GM23248 (cell line): ENCODE measurements at regions not wholly inside any gene's neighbourhood (a gene's known extent, or its start where the extent isn't known, plus 50 kb on each side); places are given as distances from the start of the nearest gene placed in this dataset.

ENCODE experiments used
- DNase-seq: peaks from one replicate; pipeline ENCODE4 v3.0.0-alpha.2; 2015
- H2AFZ ChIP-seq: fragments of 200-600 bp; sonication (generic); 2 replicates; pipeline ENCODE4 v1.6.1; 2016; ENCODE audit warnings: antibody characterized with exemption
- H3F3A ChIP-seq: fragments of 200-600 bp; sonication (generic); 2 replicates; pipeline ENCODE4 v1.6.1; 2016; ENCODE audit warnings: mild to moderate bottlenecking, antibody characterized with exemption, mixed run types; ENCODE audit not compliant: insufficient read depth
- H3K27ac ChIP-seq: fragments of 200-600 bp; sonication (generic); 2 replicates; pipeline ENCODE4 v1.5.1; 2016; ENCODE audit warnings: mild to moderate bottlenecking
- H3K27me3 ChIP-seq: fragments of 200-600 bp; sonication (generic); replicated peaks from 2 replicates; pipeline ENCODE4 v1.6.1; 2016; ENCODE audit warnings: mild to moderate bottlenecking; ENCODE audit not compliant: insufficient read depth
- H3K36me3 ChIP-seq: fragments of 200-600 bp; sonication (generic); 2 replicates; pipeline ENCODE4 v1.6.1; 2016; ENCODE audit warnings: low read depth, mild to moderate bottlenecking
- H3K4me1 ChIP-seq: fragments of 200-600 bp; sonication (generic); 2 replicates; pipeline ENCODE4 v1.6.1; 2016; ENCODE audit warnings: mild to moderate bottlenecking; ENCODE audit not compliant: insufficient read depth
- H3K4me2 ChIP-seq: fragments of 200-600 bp; sonication (generic); one replicate; pipeline ENCODE4 v1.6.1; 2016; ENCODE audit warnings: mild to moderate bottlenecking; ENCODE audit not compliant: unreplicated experiment
- H3K4me3 ChIP-seq: fragments of 200-600 bp; sonication (generic); 2 replicates; pipeline ENCODE4 v1.5.1; 2016; ENCODE audit warnings: mild to moderate bottlenecking
- H3K79me2 ChIP-seq: fragments of 200-600 bp; sonication (generic); 2 replicates; pipeline ENCODE4 v1.6.1; 2016; ENCODE audit warnings: mild to moderate bottlenecking; ENCODE audit not compliant: insufficient read depth
- H3K9ac ChIP-seq: fragments of 200-600 bp; sonication (generic); 2 replicates; pipeline ENCODE4 v1.6.1; 2016; ENCODE audit warnings: mild to moderate bottlenecking
- H3K9me2 ChIP-seq: fragments of 200-600 bp; sonication (generic); 2 replicates; pipeline ENCODE4 v1.6.1; 2016; ENCODE audit warnings: mixed run types, mild to moderate bottlenecking, moderate library complexity; ENCODE audit not compliant: insufficient read depth
- H3K9me3 ChIP-seq: fragments of 200-600 bp; sonication (generic); one replicate; pipeline ENCODE4 v1.6.1; 2017; ENCODE audit warnings: low read depth
- H4K20me1 ChIP-seq: fragments of 200-600 bp; sonication (generic); 2 replicates; pipeline ENCODE4 v1.6.0; 2016; ENCODE audit not compliant: insufficient read depth
- EZH2 ChIP-seq: fragments of 200-600 bp; sonication (generic); IDR thresholded peaks from 2 replicates; pipeline ENCODE4 v1.6.1; 2018; ENCODE audit warnings: antibody characterized with exemption, mild to moderate bottlenecking; ENCODE audit not compliant: insufficient read depth, poor library complexity, severe bottlenecking
- EZH2phosphoT487 ChIP-seq: fragments of 200-600 bp; sonication (generic); IDR thresholded peaks from 2 replicates; pipeline ENCODE4 v1.6.1; 2018; ENCODE audit warnings: antibody characterized with exemption, moderate library complexity, mild to moderate bottlenecking, low read depth; ENCODE audit not compliant: insufficient read depth
- WGBS, 2 experiments: methylation state at CpG; one replicate each; pipeline ENCODE4 v1.1.6; 2015 to 2017; ENCODE audit warnings: low lambda C conversion rate in 2 of 2, low coverage in 1 of 2; ENCODE audit errors: missing lambda C conversion rate in 2 of 2; 5-methylcytosine and 5-hydroxymethylcytosine counted together
- in situ Hi-C: fragments of 300-500 bp; cut with MboI; formaldehyde crosslinking; loops from 2 replicates; pipeline ENCODE4 v1.15.0; 2020

GRCh38 chr17:70390049-70390448, 220.7 kb downstream of the KCNJ2 start:
- Histone ChIP-seq H3F3A (no peaks in the 10 kb centered on the region), H3K4me1 (no peaks in the 10 kb centered on the region), H3K4me3 (no peak overlapping the region), H3K79me2 (no peaks in the 10 kb centered on the region), H3K4me2 (no peak overlapping the region), H2AFZ (no peak overlapping the region), H3K9me3 (no peaks in the 10 kb centered on the region), H3K9me2 (no peaks in the 10 kb centered on the region), H3K27me3 (no peaks in the 10 kb centered on the region), H3K9ac (no peak overlapping the region), H3K27ac (no peak overlapping the region), H4K20me1 (no peaks in the 10 kb centered on the region), H3K36me3 (no peaks in the 10 kb centered on the region)
- WGBS, 2 experiments = 67 to 72% methylated on average over 4 of the region's 4 CpGs
- DNase-seq = no peak
- in situ Hi-C loops = no loop called here
- no peak for TF ChIP-seq EZH2phosphoT487
- no peak for TF ChIP-seq EZH2

GRCh38 chr17:70394473-70395232, 225.3 kb downstream of the KCNJ2 start:
- TF ChIP-seq EZH2 (no peak), EZH2phosphoT487 (no peak)
- Histone ChIP-seq H3K9me2 (no peaks in the 10 kb centered on the region), H3K79me2 (no peaks in the 10 kb centered on the region), H3K9ac (no peak overlapping the region), H2AFZ (no peak overlapping the region), H3K4me1 (no peaks in the 10 kb centered on the region), H3K27me3 (no peaks in the 10 kb centered on the region), H3K9me3 (no peaks in the 10 kb centered on the region), H3K4me3 (no peak overlapping the region), H3F3A (no peaks in the 10 kb centered on the region), H3K4me2 (no peak overlapping the region), H3K27ac (no peak overlapping the region), H4K20me1 (no peaks in the 10 kb centered on the region), H3K36me3 (no peaks in the 10 kb centered on the region)
- DNase-seq = no peak
- WGBS, 2 experiments = 16 to 27% methylated on average over 2 of the region's 2 CpGs
- in situ Hi-C loops = no loop called here

GRCh38 chr17:70405492-70406220, 236.3 kb downstream of the KCNJ2 start:
- TF ChIP-seq EZH2phosphoT487 (no peak), EZH2 (no peak)
- Histone ChIP-seq H3K36me3 (no peaks in the 10 kb centered on the region), H4K20me1 (no peaks in the 10 kb centered on the region), H3K27ac (peak overlapping the region; percentile 46), H3K4me1 (peaks cover 16% of the 10 kb centered on the region), H3K79me2 (no peaks in the 10 kb centered on the region), H3K9me3 (no peaks in the 10 kb centered on the region), H3F3A (peaks cover 22% of the 10 kb centered on the region), H3K9me2 (no peaks in the 10 kb centered on the region), H3K4me3 (peak overlapping the region; percentile 8; the same call in 1 of the 2 replicates), H3K27me3 (no peaks in the 10 kb centered on the region), H3K9ac (no peak overlapping the region), H3K4me2 (peak overlapping the region; percentile 63), H2AFZ (no peak overlapping the region)
- in situ Hi-C loops = no loop called here
- 10 to 25% methylated on average over 1 of the region's 1 CpG for WGBS, 2 experiments
- peak; percentile 93 for DNase-seq

DNA sequence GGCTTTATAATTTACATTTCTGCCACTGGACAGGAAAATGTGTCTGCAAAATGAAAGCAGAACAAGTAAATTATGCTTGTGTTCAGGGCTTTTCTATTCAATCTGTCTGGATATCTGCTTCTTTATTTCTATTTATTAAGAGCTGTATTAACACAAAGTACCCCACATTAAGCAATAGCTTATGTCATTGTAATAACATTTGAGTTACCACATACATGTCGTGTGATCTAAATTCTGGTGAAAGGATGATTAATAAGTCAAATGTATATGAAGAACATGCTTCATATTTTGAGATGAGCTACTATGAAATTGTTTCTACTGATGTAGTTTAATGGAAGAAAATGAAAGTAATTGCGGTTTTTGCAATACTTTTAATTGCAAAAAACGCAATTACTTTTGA, 238.2 kb downstream of the KCNJ2 start:
- Histone ChIP-seq H2AFZ (no peak overlapping the region), H3K4me1 (peaks cover 16% of the 10 kb centered on the region), H3F3A (peaks cover 22% of the 10 kb centered on the region), H3K9me3 (no peaks in the 10 kb centered on the region), H3K9ac (no peak overlapping the region), H4K20me1 (no peaks in the 10 kb centered on the region), H3K79me2 (no peaks in the 10 kb centered on the region), H3K27ac (no peak overlapping the region), H3K9me2 (no peaks in the 10 kb centered on the region), H3K27me3 (no peaks in the 10 kb centered on the region), H3K4me2 (no peak overlapping the region), H3K36me3 (no peaks in the 10 kb centered on the region), H3K4me3 (no peak overlapping the region)
- 76 to 84% methylated on average over 3 of the region's 3 CpGs for WGBS, 2 experiments
- no peak for TF ChIP-seq EZH2
- TF ChIP-seq EZH2phosphoT487 = no peak
- in situ Hi-C loops = no loop called here
- no peak for DNase-seq
